ENCODE measurements at regions not wholly inside any gene's neighbourhood (a gene's known extent, or its start where the extent isn't known, plus 50 kb on each side); places are given as distances from the start of the nearest gene placed in this dataset.

GRCh38 chr4:189021831-189022230 is 882.6 kb downstream of the TRIML1 start:
- H3K4me3 ChIP-seq (ENCODE audit: low read depth, low read length): no peak overlapping the region
- no peak for TF ChIP-seq CTCF (conservative IDR thresholded peaks at IDR 0.05; ENCODE audit: low read depth, low read length)
- no peak for DNase-seq (ENCODE audit: low read depth)

DNA sequence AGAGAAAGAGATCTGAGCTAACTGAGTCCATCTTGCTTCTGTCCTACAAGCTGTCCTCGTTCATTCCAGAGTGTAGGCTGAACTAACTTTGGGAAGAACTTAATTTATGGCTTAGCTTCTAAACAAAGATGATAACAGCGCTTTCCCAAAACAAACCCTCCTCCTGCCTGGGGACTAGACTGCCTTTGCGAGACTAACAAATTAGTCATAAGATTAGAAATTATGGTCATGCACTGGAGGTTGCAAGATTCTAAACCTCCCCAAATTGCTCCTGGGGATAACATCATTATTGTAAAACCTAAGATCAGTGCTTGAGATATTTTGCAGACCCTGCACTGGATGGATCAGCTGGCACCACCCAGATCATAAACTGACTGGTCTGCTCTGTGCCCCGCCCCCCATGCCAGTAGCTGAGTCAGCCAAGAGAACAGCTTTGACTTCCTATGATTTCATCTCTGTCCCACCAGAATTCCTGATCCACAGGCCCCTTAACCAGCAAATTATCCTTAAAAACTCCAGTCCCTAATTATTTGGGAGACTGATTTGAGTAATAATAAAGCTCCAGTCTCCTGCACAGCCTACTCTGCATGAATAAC is 883.3 kb downstream of the TRIML1 start:
- no peak overlapping the region for H3K4me3 ChIP-seq (ENCODE audit: low read depth, low read length)
- no peak for DNase-seq (ENCODE audit: low read depth)
- TF ChIP-seq CTCF (conservative IDR thresholded peaks at IDR 0.05; ENCODE audit: low read depth, low read length): no peak

DNA sequence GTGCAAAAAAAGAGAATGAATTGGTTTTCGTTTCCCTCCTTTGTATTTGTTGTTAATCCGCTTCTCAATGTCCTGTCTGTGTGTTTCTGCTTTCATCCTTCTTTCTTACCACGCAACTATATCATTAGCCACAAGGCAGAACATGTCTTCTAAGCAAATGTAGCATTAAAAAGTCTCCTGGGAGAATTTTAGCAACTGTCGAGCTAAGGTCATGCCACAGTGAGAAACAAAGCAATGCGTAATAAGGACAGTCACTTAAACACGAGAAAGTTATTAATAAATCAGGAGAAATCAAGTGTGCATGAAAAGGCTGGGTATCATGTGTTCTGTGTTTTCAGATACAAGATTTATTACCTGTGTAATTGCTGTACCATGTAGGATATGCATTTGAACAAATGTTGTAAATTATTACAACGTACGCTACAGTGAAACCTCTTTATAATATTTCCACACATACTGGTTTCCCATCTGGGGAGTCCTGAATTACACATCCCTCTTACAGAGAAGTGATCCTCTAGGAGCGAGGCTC is 890.8 kb downstream of the TRIML1 start:
- DNase-seq (ENCODE audit: low read depth): no peak
- no peak overlapping the region for H3K4me3 ChIP-seq (ENCODE audit: low read depth, low read length)
- TF ChIP-seq CTCF (conservative IDR thresholded peaks at IDR 0.05; ENCODE audit: low read depth, low read length): no peak

DNA sequence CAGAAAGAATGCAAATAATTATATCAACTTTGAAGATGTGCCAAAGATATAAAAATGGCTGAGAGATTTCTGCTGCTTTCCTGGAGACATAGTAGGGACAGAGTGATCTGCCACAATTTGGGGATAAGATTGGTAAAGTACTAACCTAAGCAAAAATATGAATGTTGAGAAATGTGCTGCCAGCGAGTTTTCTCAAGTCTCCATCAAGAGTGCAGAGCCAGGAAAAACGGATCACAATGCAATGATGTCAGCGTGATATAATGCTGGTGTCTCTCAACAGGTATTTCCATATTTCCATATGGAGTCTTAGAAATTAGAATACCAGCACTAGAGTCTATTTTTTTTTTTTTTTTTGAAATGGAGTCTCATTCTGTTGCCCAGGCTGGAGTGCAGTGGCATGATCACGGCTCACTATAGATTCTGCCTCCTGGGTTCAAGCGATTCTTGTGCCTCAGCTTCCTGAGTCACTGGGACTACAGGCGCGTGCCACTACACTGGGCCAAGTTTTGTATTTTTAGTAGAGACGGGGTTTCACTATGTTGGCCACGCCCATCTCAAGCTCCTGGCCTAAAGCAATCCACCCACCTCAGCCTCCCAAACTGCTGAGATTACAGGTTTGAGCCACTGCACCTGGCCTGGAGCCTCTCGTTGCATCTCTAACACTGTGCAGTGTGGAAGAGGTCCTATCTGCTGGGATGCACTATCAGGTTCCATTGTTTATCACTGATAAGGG is 893.5 kb downstream of the TRIML1 start:
- TF ChIP-seq CTCF (conservative IDR thresholded peaks at IDR 0.05; ENCODE audit: low read depth, low read length): no peak
- no peak for DNase-seq (ENCODE audit: low read depth)
- H3K4me3 ChIP-seq (ENCODE audit: low read depth, low read length): no peak overlapping the region

GRCh38 chr4:189033801-189034347 is 894.6 kb downstream of the TRIML1 start:
- no peak for DNase-seq (ENCODE audit: low read depth)
- H3K4me3 ChIP-seq (ENCODE audit: low read depth, low read length): no peak overlapping the region
- no peak for TF ChIP-seq CTCF (conservative IDR thresholded peaks at IDR 0.05; ENCODE audit: low read depth, low read length)

- TF ChIP-seq CTCF (conservative IDR thresholded peaks at IDR 0.05; ENCODE audit: low read depth, low read length): no peak
- no peak for DNase-seq (ENCODE audit: low read depth)
- no peak overlapping the region for H3K4me3 ChIP-seq (ENCODE audit: low read depth, low read length)
Measured at GRCh38 chr4:189035091-189035490, 895.9 kb downstream of the TRIML1 start.
